ENCODE measurements at regions not wholly inside any gene's neighbourhood (a gene's known extent, or its start where the extent isn't known, plus 50 kb on each side); places are given as distances from the start of the nearest gene placed in this dataset.

DNA sequence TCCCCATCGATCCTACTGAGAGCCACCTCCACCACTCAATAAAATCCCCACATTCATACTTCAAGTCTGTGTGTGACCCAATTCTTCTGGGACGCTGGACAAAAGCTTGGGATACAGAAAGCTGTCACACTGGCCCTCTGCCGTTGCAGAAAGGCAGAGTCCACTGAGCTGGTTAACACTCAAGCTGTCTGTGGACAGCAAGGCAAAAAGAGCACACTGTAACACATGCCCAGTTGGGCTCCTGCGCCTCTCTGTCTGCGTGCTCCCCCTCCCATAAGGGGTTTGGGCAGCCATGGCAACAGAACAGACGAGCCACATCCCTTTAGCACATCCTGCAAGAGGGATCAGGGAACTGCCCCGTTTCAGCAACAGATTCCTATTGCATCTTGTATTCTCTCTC is 106.9 kb upstream of the RGPD4 start:
- TF ChIP-seq, protein P1, sequence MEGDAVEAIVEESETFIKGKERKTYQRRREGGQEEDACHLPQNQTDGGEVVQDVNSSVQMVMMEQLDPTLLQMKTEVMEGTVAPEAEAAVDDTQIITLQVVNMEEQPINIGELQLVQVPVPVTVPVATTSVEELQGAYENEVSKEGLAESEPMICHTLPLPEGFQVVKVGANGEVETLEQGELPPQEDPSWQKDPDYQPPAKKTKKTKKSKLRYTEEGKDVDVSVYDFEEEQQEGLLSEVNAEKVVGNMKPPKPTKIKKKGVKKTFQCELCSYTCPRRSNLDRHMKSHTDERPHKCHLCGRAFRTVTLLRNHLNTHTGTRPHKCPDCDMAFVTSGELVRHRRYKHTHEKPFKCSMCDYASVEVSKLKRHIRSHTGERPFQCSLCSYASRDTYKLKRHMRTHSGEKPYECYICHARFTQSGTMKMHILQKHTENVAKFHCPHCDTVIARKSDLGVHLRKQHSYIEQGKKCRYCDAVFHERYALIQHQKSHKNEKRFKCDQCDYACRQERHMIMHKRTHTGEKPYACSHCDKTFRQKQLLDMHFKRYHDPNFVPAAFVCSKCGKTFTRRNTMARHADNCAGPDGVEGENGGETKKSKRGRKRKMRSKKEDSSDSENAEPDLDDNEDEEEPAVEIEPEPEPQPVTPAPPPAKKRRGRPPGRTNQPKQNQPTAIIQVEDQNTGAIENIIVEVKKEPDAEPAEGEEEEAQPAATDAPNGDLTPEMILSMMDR (IDR thresholded peaks at IDR 0.05) = no peak
- TF ChIP-seq POLR2A (IDR thresholded peaks at IDR 0.05) = no peak

All from uterus (tissue), 2 donors.